H9 (cell line): ENCODE measurements at regions not wholly inside any gene's neighbourhood (a gene's known extent, or its start where the extent isn't known, plus 50 kb on each side); places are given as distances from the start of the nearest gene placed in this dataset.

Source experiments
- DNase-seq: peaks from one replicate; pipeline ENCODE4 v3.0.0-alpha.2; 2017
- H2AFZ ChIP-seq: one replicate; pipeline ENCODE4 v1.6.1; 2013; ENCODE audit warnings: mild to moderate bottlenecking, low read length, control low read depth, moderate library complexity
- H2AK5ac ChIP-seq: 2 replicates; pipeline ENCODE4 v1.6.1; 2013; ENCODE audit warnings: low read length, control low read depth, mixed read lengths; ENCODE audit not compliant: insufficient read length
- H2BK120ac ChIP-seq: one replicate; pipeline ENCODE4 v1.6.1; 2013; ENCODE audit warnings: low read depth, mild to moderate bottlenecking, low read length, control low read depth, inconsistent platforms; ENCODE audit not compliant: poor library complexity, severe bottlenecking
- H2BK12ac ChIP-seq: 2 replicates; pipeline ENCODE4 v1.6.1; 2013; ENCODE audit warnings: low read length, control low read depth, mixed read lengths, low read depth; ENCODE audit not compliant: insufficient read length
- H2BK15ac ChIP-seq: 2 replicates; pipeline ENCODE4 v1.6.1; 2013; ENCODE audit warnings: low read depth, low read length, control low read depth
- H2BK20ac ChIP-seq: one replicate; pipeline ENCODE4 v1.6.1; 2013; ENCODE audit warnings: low read depth, mild to moderate bottlenecking, low read length, control low read depth, inconsistent platforms; ENCODE audit not compliant: poor library complexity, severe bottlenecking
- H2BK5ac ChIP-seq: 2 replicates; pipeline ENCODE4 v1.6.1; 2013; ENCODE audit warnings: low read length, control low read depth, mixed read lengths; ENCODE audit not compliant: insufficient read length
- H3K14ac ChIP-seq: 2 replicates; pipeline ENCODE4 v1.6.1; 2013; ENCODE audit warnings: low read length, control low read depth; ENCODE audit not compliant: insufficient read depth
- H3K18ac ChIP-seq: 2 replicates; pipeline ENCODE4 v1.6.1; 2013; ENCODE audit warnings: low read depth, mild to moderate bottlenecking, mixed read lengths, low read length, control low read depth; ENCODE audit not compliant: insufficient read length
- H3K23ac ChIP-seq: 2 replicates; pipeline ENCODE4 v1.6.1; 2013; ENCODE audit warnings: low read length, control low read depth, mixed read lengths, low read depth; ENCODE audit not compliant: insufficient read length
- H3K23me2 ChIP-seq: 2 replicates; pipeline ENCODE4 v1.6.1; 2013; ENCODE audit warnings: low read depth, mild to moderate bottlenecking, mixed read lengths, low read length, control low read depth; ENCODE audit not compliant: insufficient read length, poor library complexity, severe bottlenecking
- H3K27ac ChIP-seq: 2 replicates; pipeline ENCODE4 v1.5.1; 2013; ENCODE audit warnings: low read length, control low read depth, mixed read lengths, low read depth; ENCODE audit not compliant: insufficient read length
- H3K27me3 ChIP-seq: 2 replicates; pipeline ENCODE4 v1.6.1; 2013; ENCODE audit warnings: low read length, control low read depth, inconsistent platforms; ENCODE audit not compliant: insufficient read depth
- H3K4ac ChIP-seq: 2 replicates; pipeline ENCODE4 v1.6.1; 2013; ENCODE audit warnings: low read depth, mild to moderate bottlenecking, control low read depth, inconsistent platforms, low read length, moderate library complexity
- H3K4me1 ChIP-seq: 2 replicates; pipeline ENCODE4 v1.6.1; 2013; ENCODE audit warnings: low read length, control low read depth, inconsistent platforms; ENCODE audit not compliant: insufficient read depth
- H3K4me2 ChIP-seq: 2 replicates; pipeline ENCODE4 v1.6.1; 2013; ENCODE audit warnings: low read length, control low read depth, mixed read lengths; ENCODE audit not compliant: insufficient read length, insufficient read depth
- H3K56ac ChIP-seq: 2 replicates; pipeline ENCODE4 v1.6.1; 2013; ENCODE audit warnings: low read depth, mild to moderate bottlenecking, mixed read lengths, low read length, control low read depth; ENCODE audit not compliant: insufficient read length
- H3K79me1 ChIP-seq: 2 replicates; pipeline ENCODE4 v1.6.1; 2013; ENCODE audit warnings: low read depth, mild to moderate bottlenecking, moderate library complexity, low read length, control low read depth, inconsistent platforms; ENCODE audit not compliant: insufficient read depth, poor library complexity, severe bottlenecking
- H3K79me2 ChIP-seq: 2 replicates; pipeline ENCODE4 v1.6.1; 2013; ENCODE audit warnings: low read length, control low read depth, inconsistent platforms; ENCODE audit not compliant: insufficient read depth
- H3K9ac ChIP-seq: 2 replicates; pipeline ENCODE4 v1.6.1; 2013; ENCODE audit warnings: low read length, control low read depth, mixed read lengths; ENCODE audit not compliant: insufficient read length; ENCODE audit errors: extremely low read depth
- H3K9me3 ChIP-seq: one replicate; pipeline ENCODE4 v1.6.1; 2013; ENCODE audit warnings: low read depth, low read length, inconsistent platforms; ENCODE audit not compliant: control insufficient read depth
- H3T11ph ChIP-seq: one replicate; pipeline ENCODE4 v1.6.1; 2013; ENCODE audit warnings: mild to moderate bottlenecking, low read length, control low read depth, inconsistent platforms
- H4K20me1 ChIP-seq: one replicate; pipeline ENCODE4 v1.6.1; 2013; ENCODE audit not compliant: control insufficient read depth, insufficient read length, insufficient read depth
- H4K5ac ChIP-seq: 2 replicates; pipeline ENCODE4 v1.6.1; 2013; ENCODE audit warnings: low read depth, mild to moderate bottlenecking, mixed read lengths, low read length, control low read depth; ENCODE audit not compliant: insufficient read length
- H4K8ac ChIP-seq: replicated peaks from 2 replicates; pipeline ENCODE4 v1.6.1; 2013; ENCODE audit warnings: low read length, control low read depth, mixed read lengths, low read depth; ENCODE audit not compliant: insufficient read length
- H4K91ac ChIP-seq: 2 replicates; pipeline ENCODE4 v1.6.1; 2013; ENCODE audit warnings: low read depth, mild to moderate bottlenecking, moderate library complexity, mixed read lengths, low read length, control low read depth; ENCODE audit not compliant: insufficient read length
- H3K27ac Mint-ChIP-seq, 3 experiments: 2 replicates in 2 of 3; 3 replicates in 1 of 3; pipeline ENCODE4 v1.8.0; 2020 to 2021; ENCODE audit warnings: mixed read lengths in 3 of 3, mild to moderate bottlenecking in 1 of 3, moderate library complexity in 1 of 3
- H3K27me3 Mint-ChIP-seq: 2 replicates; pipeline ENCODE4 v1.8.0; 2021; ENCODE audit warnings: low read depth, mild to moderate bottlenecking, moderate library complexity, mixed read lengths
- H3K36me3 Mint-ChIP-seq, 3 experiments: 2 replicates in 2 of 3; 3 replicates in 1 of 3; pipeline ENCODE4 v1.8.0; 2020 to 2021; ENCODE audit warnings: low read depth in 3 of 3, mixed read lengths in 3 of 3; ENCODE audit not compliant: insufficient read depth in 1 of 3
- H3K4me1 Mint-ChIP-seq, 2 experiments: 2 replicates each; pipeline ENCODE4 v1.8.0; 2020; ENCODE audit warnings: mixed read lengths in 2 of 2
- H3K4me3 Mint-ChIP-seq, 2 experiments: 2 replicates in 1 of 2; 3 replicates in 1 of 2; pipeline ENCODE4 v1.8.0; 2020 to 2021; ENCODE audit warnings: mild to moderate bottlenecking in 2 of 2, mixed read lengths in 2 of 2, moderate library complexity in 1 of 2
- H3K9me3 Mint-ChIP-seq, 2 experiments: 2 replicates in 1 of 2; 3 replicates in 1 of 2; pipeline ENCODE4 v1.8.0; 2020; ENCODE audit warnings: mild to moderate bottlenecking in 2 of 2, mixed read lengths in 2 of 2, moderate library complexity in 1 of 2
- CTCF ChIP-seq: fragments of 200-600 bp; sonication (generic); conservative IDR thresholded peaks from 3 replicates; pipeline ENCODE4 v1.8.0; 2021; ENCODE audit warnings: antibody characterized with exemption, mild to moderate bottlenecking
- WGBS: extraction: QIAGEN DNeasy Blood & Tissue Kit; methylation state at CpG from one replicate; pipeline ENCODE4 v1.1.7; 2013; ENCODE audit warnings: missing lambda C conversion rate, low lambda C conversion rate, mixed read lengths; ENCODE audit not compliant: insufficient read length; ENCODE audit errors: extremely low coverage; 5-methylcytosine and 5-hydroxymethylcytosine counted together

GRCh38 chr12:111045941-111046340 lies 125.6 kb upstream of the MYL2 start:
- Histone ChIP-seq H3K79me1 (peaks cover 2% of the 10 kb centered on the region), H3K14ac (no peak overlapping the region), H2BK20ac (no peak overlapping the region), H3K18ac (no peak overlapping the region), H2BK5ac (no peak overlapping the region), H3K4me2 (no peak overlapping the region), H3K27me3 (no peaks in the 10 kb centered on the region), H3K9me3 (no peaks in the 10 kb centered on the region), H2BK12ac (no peak overlapping the region), H4K8ac (no peak overlapping the region), H3K79me2 (no peaks in the 10 kb centered on the region), H4K5ac (no peak overlapping the region), H4K20me1 (no peaks in the 10 kb centered on the region), H3K4me1 (no peaks in the 10 kb centered on the region), H3K27ac (no peak overlapping the region), H3K23me2 (no peaks in the 10 kb centered on the region), H2BK15ac (no peak overlapping the region), H4K91ac (no peak overlapping the region), H2AK5ac (no peak overlapping the region), H3T11ph (no peak overlapping the region), H2BK120ac (no peak overlapping the region), H3K56ac (no peak overlapping the region), H3K4ac (no peak overlapping the region), H3K23ac (no peak overlapping the region), H3K9ac (no peak overlapping the region), H2AFZ (no peak overlapping the region)
- DNase-seq, result no peak
- TF ChIP-seq CTCF, result no peak
- no peaks in the 10 kb centered on the region; a peak in 2 of 7 replicates for H3K36me3 Mint-ChIP-seq
- H3K4me1 Mint-ChIP-seq, result peaks cover 14 to 25% of the 10 kb centered on the region in 2 experiments; a peak in 3 of 4 replicates
- H3K4me3 Mint-ChIP-seq, result no peak overlapping the region
- no peaks in the 10 kb centered on the region for H3K9me3 Mint-ChIP-seq
- H3K27me3 Mint-ChIP-seq, result peaks cover 4% of the 10 kb centered on the region
- H3K27ac Mint-ChIP-seq, result no peak overlapping the region
- WGBS, result no CpG with 5 or more reads among the region's 7 CpGs
